Activated naive CD4-positive, alpha-beta T cell treated with anti-CD3 and anti-CD28 coated beads, Interleukin-2, amount 50 U/mL, for 16 hours (primary cell): ENCODE measurements at regions not wholly inside any gene's neighbourhood (a gene's known extent, or its start where the extent isn't known, plus 50 kb on each side); places are given as distances from the start of the nearest gene placed in this dataset.
"Not testable (repeated sequence)": the region's sequence is repeated elsewhere in the genome, so short reads cannot be mapped to it uniquely, and the experiment has no call there.

Source experiments
- DNase-seq: peaks from one replicate; pipeline ENCODE4 v3.0.0-alpha.2; 2020

DNA sequence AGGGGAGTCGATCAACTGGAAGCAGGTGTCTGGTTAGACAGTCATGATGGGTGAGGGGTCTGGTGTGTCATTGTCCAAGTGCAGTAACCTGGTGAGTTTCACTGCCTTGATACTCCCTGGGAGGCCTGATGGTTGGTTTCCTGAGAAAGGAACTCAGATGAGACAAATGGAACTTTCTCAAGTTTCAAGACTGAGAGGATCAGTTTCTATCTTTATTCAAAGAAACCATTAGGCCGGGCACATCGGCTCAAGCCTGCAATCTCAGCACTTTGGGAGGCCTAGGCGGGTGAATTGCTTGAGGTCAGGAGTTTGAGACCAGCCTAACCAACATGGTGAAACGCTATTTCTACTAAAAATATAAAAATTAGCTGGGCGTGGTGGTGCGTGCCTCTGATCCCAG lies 776.1 kb downstream of the AACS start:
- no peak for DNase-seq

DNA sequence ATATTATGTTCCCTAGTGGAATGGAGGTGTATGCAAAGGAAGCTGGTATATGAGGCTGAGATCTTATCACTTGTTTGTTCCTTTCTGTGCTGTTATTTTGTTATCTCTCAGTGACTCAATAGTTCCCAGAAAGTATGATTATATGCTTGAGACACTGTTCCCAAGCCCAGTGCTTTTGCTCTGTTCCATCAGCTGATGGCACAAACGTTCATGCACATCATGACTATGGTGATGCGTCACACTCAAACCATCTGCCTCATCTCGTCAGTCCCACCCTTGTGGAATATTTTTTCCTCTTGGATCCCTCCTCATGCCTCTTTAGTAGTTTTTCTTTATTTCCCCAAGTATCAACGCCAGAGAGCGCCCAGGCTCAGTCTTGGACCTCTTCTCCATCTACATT lies 786.9 kb downstream of the AACS start:
- no peak for DNase-seq

DNA sequence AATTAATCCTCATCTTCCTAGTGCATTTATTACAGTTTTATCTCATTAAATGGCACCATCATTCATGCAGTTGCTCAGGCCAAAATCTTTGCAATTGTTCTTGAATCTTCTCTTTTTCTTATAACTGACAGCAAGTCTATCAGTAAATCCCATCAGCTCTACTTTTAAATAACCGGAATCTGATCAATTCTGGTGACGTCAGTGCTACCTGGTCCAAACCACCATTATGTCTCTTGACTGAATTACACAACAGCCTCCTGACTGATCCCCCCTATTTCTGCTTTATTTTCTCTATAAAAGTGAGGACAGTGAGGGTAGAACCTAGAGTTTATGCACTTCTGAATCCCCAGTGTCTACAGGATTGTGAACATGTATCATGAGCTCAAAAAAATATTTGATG lies 787.4 kb downstream of the AACS start:
- no peak for DNase-seq

DNA sequence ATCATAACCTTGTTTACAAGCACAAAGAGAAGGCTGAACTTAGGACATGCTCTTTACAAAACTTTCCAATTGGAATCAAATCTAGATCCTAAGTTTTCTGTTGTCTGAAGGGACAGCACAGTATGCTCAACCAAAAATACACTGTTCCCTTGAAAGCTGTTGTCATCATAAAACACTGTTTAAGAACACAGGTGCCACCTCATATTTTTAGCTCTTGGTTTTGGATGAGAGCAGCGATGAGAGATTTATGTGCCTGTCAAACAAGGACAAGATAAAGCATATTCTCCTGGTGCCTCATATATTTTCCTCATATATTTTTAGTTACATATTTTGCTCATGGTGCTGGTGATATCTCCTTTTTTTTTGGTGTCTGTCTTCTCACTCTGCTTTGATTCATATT lies 788.4 kb downstream of the AACS start:
- DNase-seq, result no peak

DNA sequence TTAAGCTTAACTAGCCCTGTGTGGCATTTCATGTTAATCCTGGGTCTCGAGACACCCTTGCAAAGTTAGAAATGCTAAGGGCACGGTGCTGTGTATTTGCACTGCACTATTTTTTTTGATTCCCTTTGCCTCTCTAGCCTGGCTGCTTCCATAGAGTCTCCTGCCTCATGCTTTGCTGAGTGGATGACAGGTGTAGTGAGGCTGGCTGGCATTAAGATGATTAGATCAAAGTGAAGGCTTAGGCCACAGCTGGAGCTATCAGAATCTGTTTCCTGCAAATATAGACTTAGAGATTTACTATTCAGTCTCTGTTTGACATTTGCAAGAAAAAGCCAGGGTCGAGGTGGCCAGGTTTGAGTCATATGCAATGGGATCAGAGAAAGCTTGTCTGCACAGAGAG lies 791.1 kb downstream of the AACS start:
- no peak for DNase-seq

DNA sequence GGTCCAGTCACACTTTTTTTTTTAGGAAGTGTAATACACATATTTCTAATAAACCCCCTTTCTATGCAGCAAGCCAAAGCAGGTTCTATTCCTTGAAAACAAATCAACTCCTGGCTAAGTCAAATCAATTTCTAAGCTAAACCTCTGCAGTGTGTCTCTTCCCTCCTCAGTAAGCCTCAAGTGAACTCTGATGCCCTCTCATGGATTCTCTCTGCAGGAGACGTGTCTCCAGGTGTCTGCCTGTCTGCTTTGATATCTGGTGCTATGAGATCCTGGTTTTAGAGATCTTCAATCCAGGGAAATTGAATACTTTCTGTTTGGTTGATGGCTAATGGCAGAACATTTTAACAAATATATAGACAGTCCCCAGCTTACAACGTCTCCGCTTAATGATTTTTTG lies 791.7 kb downstream of the AACS start:
- no peak for DNase-seq

DNA sequence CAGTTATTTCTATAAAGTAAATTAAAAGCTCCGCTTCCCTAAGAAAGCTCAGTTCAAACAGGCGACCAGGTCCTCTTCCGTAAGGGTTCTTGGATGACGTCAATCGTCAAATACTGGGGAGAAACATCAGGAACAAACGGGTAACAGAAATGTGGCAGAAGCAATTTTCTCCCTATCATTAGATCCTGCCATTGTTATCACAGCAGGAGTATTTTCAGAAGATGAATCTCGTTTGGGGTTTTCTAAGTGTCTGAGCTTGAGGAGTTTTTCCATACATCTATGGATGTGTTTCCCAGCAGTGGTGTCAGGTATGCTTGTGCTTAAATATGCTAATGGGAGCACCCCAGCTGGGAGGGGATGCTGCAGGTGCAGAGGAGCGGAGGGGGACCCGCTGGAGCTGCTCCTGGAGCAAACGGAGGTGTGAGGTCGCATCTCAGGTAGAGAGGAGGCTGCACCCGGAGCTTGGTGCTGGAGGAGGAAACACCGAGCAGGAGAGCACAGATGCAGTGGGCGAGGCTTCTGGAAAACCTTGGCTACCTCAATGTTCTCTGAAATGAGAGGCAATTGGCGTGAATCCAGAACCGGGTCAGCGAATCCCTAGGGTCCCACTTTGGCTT lies 795.5 kb downstream of the AACS start:
- DNase-seq, result no peak

DNA sequence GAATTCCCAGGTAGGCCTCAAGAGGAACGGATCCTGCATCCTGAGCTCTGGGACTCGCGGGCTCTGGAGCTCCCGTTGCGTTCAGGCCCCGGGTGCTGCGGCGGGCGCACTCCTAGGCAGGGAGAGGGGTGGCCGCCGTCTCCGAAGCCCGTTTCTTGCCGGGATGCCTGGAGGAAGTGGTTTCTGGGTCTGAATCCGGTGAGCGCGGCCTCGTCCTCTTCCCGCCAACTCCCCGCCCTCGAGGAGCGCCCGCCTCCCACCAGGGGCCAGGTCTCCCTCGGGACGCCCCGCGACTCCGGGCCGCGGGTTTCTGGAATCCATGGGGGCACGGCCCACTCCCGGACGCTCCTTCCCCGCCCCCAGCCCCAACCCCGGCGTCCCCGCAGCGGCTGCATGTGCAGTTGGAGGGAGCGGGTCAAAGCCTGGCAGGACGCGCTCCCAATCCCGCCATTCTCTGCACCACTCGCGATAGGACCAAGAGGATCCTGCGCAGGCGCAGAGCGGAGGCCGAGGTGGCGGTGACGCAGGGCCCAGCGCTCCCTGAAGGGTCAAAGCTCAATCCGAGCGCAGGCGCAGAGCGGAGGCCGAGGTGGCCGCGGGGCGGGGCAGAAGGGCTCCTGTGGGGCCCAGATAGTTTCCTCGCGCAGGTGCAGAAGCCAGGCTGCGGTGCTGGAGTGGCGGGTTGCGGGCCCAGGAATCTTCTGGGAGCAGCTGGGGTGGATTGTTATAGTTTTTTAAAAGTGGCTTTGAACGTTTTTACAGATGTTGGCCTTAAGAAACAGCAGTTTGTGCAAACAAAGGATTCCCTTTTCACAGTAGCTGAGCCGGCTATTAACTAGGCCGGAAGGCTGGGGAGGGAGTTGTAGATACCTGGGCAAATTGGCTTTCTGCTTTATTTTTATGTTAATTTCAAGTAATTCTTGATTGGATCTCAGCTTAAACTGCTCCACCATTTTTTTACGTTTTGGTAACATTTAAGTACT lies 796.4 kb downstream of the AACS start:
- no peak for DNase-seq

DNA sequence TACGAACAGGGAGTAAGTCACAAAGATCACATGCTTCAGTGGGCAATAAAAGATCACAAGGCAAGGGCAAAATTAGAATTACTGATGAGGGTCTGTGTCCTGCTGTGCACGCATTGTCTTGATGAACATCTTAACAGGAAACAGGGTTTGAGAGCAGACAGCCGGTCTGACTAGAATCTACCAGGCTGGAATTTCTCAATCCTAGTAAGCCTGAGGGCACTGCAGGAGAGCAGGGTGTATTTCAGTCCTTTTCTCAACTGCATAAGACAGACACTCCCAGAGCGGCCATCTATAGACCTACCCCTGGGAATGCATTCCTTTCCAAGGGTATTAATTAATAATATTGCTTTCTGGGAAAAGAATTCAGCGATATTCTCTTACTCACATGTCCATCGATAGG lies 800.0 kb downstream of the AACS start:
- not testable (repeated sequence) for DNase-seq

DNA sequence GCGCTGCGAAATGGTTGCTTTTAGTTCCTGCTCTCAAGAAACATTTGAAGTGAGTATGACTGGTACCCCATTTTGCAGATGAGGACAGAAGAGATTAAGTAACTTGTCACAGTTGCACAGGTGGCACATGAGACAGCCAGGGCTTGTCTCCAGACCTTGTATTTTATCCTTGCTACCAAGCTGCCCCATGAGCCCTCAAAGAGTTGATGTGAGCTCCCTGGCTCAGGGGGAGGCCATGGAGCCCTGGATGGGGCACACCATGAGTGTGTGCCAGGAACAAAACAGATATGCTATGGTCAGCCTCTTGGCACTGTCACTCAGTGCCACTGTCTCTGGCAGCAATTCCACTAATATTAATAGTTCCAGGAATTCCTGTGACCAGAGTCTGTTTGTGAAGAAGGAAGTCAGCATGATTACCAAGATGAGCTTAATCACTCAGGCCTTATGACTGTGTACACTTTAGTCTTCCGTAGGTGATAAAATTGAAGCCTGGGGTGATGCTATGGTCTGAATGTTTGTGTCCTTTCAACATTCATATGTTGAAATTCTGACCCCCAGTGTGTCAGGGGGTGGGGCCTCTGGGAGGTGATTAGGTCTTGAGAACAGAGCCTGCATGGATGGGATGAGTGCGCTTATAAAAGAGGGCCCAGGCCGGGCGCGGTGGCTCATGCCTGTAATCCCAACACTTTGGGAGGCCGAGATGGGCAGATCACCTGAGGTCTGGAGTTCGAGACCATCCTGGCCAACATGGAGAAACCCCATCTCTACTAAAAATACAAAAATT lies 806.8 kb downstream of the AACS start:
- DNase-seq, result no peak

DNA sequence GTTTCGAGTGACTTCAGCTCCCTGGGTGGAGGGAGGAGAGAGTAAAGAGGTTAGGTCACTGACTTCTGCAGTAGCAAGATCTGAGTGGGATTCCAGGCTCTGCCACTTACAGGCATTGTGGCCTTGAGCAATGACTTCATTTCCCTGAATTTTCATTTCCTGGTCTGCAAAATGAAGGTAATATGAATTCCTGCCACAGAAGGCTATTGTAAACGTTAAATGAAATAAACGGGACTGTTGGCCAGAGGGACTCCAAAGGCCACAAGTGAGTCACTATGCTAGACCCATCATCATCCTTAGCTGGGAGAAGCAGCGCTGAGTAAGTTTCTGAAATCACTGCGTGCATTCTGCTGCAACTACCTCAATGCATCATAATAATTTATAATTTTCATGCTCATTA lies 807.8 kb downstream of the AACS start:
- no peak for DNase-seq

DNA sequence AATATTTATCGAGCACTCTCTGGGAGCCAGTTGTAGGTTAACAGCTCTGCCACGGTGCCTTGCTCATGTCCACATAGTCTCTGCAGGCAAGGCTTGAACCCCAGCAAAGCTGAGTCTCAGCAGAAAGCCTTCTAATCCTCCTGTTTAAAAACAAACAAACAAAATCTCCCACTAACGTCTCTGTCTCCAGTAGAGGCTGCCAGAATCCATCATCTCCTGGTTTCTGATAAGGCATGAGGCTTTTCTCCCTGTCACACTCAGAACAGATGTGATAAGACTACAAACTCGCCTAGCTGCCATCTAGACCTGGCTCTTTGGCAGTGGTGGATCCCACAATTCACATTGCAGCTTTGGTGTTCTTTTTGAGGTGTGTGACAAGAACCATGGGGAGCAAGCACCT lies 813.2 kb downstream of the AACS start:
- DNase-seq, result no peak

DNA sequence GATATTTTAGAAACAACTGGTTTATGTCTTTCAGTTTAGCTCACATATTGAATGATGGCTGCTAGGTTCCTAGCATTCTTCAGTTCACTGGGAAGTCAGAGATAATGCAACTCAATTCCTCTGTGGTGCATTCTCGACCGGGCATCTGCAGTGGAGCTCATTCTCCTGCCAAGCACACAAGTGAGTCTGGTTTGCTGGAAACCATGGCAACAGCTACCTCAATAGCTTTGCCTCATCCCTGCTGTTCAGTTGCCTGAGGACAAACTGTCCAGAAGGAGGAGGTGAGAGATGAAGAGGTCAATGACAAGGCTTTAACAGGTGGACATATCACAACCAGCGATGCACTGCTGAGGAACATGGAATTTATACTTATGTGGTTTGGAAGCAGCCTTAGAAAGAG lies 816.9 kb downstream of the AACS start:
- DNase-seq, result no peak

DNA sequence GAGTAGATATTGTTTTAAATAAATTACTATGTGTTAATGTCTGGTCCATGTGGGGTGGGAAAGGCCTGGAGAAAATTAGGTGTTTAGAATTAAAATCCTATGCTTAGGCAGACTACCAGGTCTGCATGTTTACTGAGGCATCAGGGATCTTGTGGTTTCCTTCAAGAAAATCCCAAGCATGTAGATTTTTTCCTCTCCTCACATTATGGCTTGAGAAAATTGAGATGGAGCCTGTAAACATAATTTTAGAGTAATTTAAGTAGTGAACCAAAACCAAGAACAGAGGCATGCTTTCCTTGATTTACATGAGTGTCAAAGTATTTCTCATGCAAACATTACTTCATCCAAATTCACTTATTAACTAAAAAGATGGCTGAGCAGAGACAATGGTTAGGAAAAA lies 823.7 kb downstream of the AACS start:
- DNase-seq, result no peak

DNA sequence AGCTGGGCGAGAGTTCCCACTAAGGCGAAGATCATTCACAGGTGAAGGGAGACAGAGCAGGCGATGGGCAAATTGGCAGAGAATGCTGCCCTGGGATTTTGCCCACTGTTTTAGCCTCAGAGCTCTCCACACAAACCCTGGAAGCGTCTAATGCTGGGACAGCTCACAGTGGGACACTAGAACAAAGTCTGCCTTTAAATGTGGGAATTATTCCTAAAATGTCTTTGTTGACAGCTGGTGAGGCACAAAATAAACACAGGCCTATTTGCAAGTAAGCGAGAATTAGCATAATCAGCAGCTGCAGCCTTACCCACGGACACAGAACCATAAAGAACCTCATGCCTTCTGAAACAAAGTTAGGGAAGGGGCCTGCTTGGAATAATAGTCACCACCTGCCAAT lies 824.5 kb downstream of the AACS start:
- DNase-seq, result no peak

DNA sequence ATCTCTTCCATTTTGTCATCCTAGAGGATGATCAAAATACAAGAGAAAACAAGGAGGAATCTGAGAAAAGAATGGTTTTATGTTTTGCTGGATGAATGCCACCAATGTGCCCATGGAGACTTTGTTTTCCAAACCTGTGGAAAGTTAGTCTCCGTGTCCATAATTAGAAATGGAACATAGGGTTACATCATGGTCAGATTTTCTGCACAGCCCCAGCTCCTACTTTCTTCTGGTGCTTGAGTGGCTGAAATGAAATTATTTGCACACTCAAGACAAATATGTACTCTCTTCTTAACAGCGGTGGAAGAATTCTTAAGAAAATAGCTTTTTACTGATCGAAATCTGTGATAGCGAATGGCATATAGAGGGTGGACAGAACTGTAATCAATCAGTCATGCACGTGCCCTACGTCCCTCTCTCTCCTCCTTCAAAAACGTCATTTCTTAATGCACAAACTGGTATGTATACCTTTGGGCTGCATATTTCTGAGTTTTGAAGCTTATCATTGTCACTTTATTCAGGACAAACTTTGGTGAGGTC lies 825.2 kb downstream of the AACS start:
- no peak for DNase-seq

DNA sequence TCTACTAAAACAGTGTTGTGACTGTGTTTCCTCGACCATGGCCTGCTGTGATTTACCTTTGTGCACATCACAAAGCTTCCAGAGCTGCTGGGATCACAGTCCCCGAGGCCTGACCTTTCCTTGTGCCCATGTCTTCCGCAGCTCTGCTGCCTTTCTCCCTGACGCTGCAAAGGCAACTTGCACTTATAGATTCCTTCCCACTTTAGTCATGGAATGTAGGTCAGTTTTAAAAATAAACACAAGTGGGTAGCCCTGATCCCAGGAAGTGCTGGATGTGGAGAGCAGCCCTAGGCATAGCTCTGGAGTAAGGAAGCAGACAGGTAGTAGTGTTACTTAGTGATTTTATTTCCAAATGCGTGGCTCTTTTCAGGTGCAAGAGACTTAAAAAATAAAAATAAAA lies 825.7 kb downstream of the AACS start:
- no peak for DNase-seq

DNA sequence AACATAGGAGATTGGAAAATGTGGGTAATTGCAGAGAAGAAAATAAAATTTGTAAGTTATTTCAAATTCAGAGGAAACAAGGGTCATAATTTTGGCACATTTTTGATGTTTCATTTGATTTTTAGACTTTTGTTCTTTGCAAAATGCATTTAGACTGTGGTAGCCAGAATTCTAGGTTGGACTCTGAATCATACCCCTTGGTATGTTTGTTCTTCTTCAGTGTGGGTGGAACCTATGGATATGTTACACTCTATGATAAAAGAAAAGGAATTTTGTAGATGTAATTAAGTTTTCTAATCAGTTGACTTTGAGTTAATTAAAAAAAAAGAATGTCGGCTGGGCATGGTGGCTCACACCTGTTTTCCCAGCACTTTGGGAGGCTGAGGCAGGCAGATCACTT lies 827.0 kb downstream of the AACS start:
- DNase-seq, result no peak

DNA sequence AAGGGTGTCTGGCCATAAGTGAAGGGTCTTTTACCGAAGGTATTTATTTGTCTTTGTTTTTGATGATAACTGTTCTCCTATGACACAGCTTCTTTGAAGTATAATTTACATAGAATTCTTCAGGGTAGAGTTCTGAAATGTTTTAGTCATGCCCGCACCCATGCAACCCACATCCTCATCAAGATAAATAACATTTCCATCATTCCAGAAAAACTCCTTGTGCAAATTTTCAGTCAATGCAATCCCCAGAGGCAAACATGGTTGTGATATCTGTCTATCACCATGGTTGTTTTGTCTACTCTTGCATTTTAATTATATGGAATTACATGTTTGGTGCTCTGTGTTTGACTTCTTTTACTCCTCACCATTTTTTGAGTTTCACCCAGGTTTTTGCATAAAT lies 837.8 kb downstream of the AACS start:
- no peak for DNase-seq

DNA sequence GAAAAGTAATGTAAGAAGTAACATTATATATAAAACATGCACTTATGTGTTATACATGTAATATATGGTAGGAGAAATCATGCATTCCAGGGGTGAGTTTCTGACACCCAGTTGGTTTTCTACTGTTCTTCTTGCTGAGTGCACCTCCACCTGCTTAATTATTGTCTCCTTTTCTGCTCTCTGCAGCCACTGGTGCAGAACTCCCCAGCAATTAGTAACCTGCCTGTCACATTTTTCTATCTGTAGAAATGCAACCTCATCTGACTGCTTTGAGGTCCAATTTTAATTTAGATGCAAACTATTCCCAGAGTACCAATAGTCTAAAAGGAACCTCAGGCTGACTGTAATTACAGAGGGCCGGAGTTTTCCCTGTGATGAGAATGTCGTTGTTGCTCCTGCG lies 842.1 kb downstream of the AACS start:
- DNase-seq, result no peak

DNA sequence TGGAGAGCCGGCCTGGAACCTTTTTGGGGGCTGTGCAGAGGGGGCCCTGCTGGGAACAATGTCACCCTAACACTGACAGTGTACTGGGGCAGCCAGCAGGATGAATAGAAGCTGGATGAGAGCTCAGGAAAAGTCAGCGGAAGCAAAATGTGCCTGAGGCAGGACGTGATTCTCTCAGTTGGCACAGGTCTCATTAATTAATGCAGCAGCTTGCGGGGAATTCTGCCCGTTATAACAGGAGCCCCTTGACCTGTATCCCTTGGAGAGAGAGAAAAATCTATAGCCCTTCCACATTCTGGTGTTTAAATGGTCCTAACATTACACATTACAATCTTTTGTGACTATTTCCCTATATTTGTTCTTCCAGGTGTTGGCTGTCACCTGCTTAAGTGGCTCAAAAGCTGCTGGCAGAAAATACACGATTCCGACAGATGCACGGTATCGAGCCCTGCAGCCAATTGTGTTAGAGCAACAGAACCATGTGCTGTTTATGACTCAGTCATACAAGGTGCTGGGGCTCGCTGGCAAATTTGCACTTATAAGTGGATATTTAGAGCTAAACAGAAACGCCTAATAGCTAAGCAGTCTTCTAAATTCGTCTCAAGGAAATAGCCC lies 854.7 kb downstream of the AACS start:
- DNase-seq, result no peak

DNA sequence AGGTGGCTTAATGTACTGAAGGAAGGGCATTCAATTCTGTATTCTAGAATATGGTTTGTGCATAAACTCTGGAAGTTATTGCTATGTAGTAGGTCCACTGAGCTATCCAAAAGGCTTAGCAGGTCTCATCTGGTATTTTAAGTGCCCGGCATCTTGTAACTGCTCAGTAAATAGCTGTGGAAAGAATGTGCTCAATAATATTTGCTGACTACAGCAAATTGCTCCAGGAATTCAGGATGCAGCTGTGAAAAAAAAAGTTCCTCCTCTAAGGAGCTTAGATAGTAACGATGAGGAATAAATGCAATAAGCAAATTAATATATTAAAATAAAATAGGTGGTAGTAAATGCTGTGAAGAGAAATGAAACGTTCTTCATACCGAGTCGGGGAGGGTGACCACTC lies 857.1 kb downstream of the AACS start:
- DNase-seq, result no peak

DNA sequence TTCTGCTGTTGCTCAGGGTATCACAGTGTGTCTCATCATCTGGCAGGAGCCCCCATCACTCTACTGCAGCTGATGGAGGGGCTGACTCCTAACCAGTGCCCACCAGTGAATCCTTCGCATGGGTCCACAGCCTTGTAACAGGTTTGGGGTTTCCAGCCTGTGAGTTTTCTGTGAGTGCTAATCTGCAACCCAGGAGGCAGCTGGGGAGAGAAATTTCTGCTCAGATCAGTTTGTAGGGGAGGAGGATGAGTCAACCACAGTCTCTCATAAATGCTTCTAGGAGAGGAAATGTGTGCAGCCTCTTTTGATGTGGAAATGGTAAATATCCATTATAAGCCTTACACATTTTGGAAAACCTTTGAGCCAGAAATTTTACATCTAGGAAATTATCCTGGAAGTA lies 871.3 kb downstream of the AACS start:
- no peak for DNase-seq
